K562 (cell line): ENCODE measurements at regions not wholly inside any gene's neighbourhood (a gene's known extent, or its start where the extent isn't known, plus 50 kb on each side); places are given as distances from the start of the nearest gene placed in this dataset.
A peak's percentile ranks its signal among the peaks of the same experiment; 100 is the strongest.

Source experiments
- ELF2 ChIP-seq: fragments of 250-450 bp; sonication (Bioruptor Pico); IDR thresholded peaks from 2 replicates; pipeline ENCODE4 v1.5.0; 2021; ENCODE audit warnings: mild to moderate bottlenecking
- ILK ChIP-seq: fragments of 450-650 bp; IDR thresholded peaks from 2 replicates; pipeline ENCODE4 v1.6.1; 2016; ENCODE audit warnings: missing genetic modification characterization, low read depth, mild to moderate bottlenecking, missing compliant biosample characterization, moderate library complexity, borderline replicate concordance
- MCM2 ChIP-seq: fragments of 450-650 bp; IDR thresholded peaks from 2 replicates; pipeline ENCODE4 v1.6.1; 2017; ENCODE audit warnings: low read depth, mild to moderate bottlenecking
- NCOR1 ChIP-seq: fragments of 450-650 bp; IDR thresholded peaks from 2 replicates; pipeline ENCODE4 v1.6.1; 2016; ENCODE audit warnings: mild to moderate bottlenecking, moderate library complexity
- NR4A1 ChIP-seq, 2 experiments: fragments of 250-450 bp in 1 of 2; fragments of 450-650 bp in 1 of 2; sonication (Bioruptor Pico) in 1 of 2; IDR thresholded peaks; 2 replicates each; pipeline versions ENCODE4 v1.4.0 to v1.6.1; 2016 to 2020; ENCODE audit warnings: mild to moderate bottlenecking in 2 of 2, missing compliant biosample characterization in 1 of 2, missing genetic modification characterization in 1 of 2, moderate library complexity in 1 of 2
- TBP ChIP-seq: optimal IDR thresholded peaks from 2 replicates; pipeline ENCODE3; 2011; ENCODE audit warnings: low read depth, low read length, improper control_type of control experiment
- TEAD2 ChIP-seq: fragments of 450-650 bp; IDR thresholded peaks from 2 replicates; pipeline ENCODE4 v1.6.1; 2016; ENCODE audit warnings: missing genetic modification characterization, control low read depth, missing compliant biosample characterization
- TF ChIP-seq, protein P1 (sequence below): fragments of 250-450 bp; sonication (Bioruptor Pico); IDR thresholded peaks from 2 replicates; pipeline ENCODE4 v1.4.0; 2020; ENCODE audit warnings: mild to moderate bottlenecking
- TF ChIP-seq, protein P2 (sequence below): conservative IDR thresholded peaks from 2 replicates; pipeline ENCODE4 v1.6.1; 2011; ENCODE audit warnings: low read depth, mild to moderate bottlenecking, low read length; ENCODE audit not compliant: control insufficient read depth
- TF ChIP-seq, protein P3 (sequence below): fragments of 250-450 bp; sonication (Bioruptor Pico); IDR thresholded peaks from 2 replicates; pipeline ENCODE4 v1.5.1; 2021; ENCODE audit warnings: mild to moderate bottlenecking

DNA sequence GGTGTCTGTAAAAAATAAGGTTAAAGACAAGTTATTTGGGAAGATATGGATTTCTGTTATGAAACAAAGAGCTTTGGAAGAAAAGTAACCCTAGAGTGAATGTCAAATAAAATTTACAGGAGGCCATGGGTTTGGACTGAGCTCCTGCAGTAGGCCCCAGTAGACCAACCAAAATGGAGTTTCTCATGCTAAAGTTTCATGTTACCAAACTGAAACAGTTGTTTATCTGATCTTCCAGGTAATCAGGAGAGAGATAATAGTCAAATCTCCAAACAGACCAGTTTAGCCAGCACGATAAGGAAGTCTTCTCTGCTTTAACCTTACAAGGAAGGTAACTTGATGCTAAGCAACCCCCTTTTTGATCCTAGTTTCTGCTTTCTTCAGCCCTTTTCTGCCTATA lies 60.7 kb upstream of the ICA1 start (continued):
- TF ChIP-seq, protein P1, sequence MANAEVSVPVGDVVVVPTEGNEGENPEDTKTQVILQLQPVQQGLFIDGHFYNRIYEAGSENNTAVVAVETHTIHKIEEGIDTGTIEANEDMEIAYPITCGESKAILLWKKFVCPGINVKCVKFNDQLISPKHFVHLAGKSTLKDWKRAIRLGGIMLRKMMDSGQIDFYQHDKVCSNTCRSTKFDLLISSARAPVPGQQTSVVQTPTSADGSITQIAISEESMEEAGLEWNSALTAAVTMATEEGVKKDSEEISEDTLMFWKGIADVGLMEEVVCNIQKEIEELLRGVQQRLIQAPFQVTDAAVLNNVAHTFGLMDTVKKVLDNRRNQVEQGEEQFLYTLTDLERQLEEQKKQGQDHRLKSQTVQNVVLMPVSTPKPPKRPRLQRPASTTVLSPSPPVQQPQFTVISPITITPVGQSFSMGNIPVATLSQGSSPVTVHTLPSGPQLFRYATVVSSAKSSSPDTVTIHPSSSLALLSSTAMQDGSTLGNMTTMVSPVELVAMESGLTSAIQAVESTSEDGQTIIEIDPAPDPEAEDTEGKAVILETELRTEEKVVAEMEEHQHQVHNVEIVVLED (CRISPR knock-in tag), result peak; percentile 60; the same call in 1 of the 2 replicates
- TF ChIP-seq NCOR1 (no peak), TEAD2 (tag) (0 out of 2 replicates have a peak, but pooled peaks have one; percentile 30), ELF2 (CRISPR knock-in tag) (no peak), TBP (no peak), ILK (no peak), MCM2 (no peak), NR4A1 (CRISPR knock-in tag; IDR thresholded peaks at IDR 0.05) (no peak), NR4A1 (tag; IDR thresholded peaks at IDR 0.05) (peak; percentile 74; the same call in 1 of the 2 replicates)
- TF ChIP-seq, protein P2, sequence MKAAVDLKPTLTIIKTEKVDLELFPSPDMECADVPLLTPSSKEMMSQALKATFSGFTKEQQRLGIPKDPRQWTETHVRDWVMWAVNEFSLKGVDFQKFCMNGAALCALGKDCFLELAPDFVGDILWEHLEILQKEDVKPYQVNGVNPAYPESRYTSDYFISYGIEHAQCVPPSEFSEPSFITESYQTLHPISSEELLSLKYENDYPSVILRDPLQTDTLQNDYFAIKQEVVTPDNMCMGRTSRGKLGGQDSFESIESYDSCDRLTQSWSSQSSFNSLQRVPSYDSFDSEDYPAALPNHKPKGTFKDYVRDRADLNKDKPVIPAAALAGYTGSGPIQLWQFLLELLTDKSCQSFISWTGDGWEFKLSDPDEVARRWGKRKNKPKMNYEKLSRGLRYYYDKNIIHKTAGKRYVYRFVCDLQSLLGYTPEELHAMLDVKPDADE, result no peak
- TF ChIP-seq, protein P3, sequence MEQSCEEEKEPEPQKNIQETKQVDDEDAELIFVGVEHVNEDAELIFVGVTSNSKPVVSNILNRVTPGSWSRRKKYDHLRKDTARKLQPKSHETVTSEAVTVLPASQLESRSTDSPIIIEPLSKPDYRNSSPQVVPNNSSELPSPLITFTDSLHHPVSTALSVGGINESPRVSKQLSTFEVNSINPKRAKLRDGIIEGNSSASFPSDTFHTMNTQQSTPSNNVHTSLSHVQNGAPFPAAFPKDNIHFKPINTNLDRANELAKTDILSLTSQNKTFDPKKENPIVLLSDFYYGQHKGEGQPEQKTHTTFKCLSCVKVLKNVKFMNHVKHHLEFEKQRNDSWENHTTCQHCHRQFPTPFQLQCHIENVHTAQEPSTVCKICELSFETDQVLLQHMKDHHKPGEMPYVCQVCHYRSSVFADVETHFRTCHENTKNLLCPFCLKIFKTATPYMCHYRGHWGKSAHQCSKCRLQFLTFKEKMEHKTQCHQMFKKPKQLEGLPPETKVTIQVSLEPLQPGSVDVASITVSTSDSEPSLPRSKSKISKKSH, result no peak
